Panc1 (cell line): ENCODE measurements at regions not wholly inside any gene's neighbourhood (a gene's known extent, or its start where the extent isn't known, plus 50 kb on each side); places are given as distances from the start of the nearest gene placed in this dataset.
"Not testable (repeated sequence)": the region's sequence is repeated elsewhere in the genome, so short reads cannot be mapped to it uniquely, and the experiment has no call there.

Source experiments
- ATAC-seq: fragments of 200-7000 bp; cut with Tn5 transposase; 2 replicates; pipeline ENCODE4 v1.9.1; 2020; ENCODE audit warnings: mild to moderate bottlenecking, moderate library complexity
- BruUV-seq: library from RNA; stranded (reverse); fragments of 400-500 nt; replicated peaks from 2 replicates; lab custom pipeline; 2021; lab: Mats Ljungman, UMichigan
- CTCF ChIA-PET: fragments of 300-600 bp; sonication (Branson Sonifier 250); formaldehyde crosslinking; loops from one replicate; lab custom pipeline; 2022; ENCODE audit warnings: antibody characterized with exemption; lab: Charles Lee
- POLR2A ChIA-PET: fragments of 300-600 bp; sonication (Branson Sonifier 250); formaldehyde crosslinking; loops from one replicate; lab custom pipeline; 2022; ENCODE audit warnings: antibody characterized with exemption; lab: Charles Lee
- DNase-seq: peaks from one replicate; pipeline ENCODE4 v3.0.0-alpha.2; 2010; ENCODE audit warnings: low read depth, low spot score
- H3K27ac ChIP-seq: 2 replicates; pipeline ENCODE4 v1.5.1; 2011; ENCODE audit warnings: mild to moderate bottlenecking, low read length, inconsistent platforms
- H3K27me3 ChIP-seq: fragments of 200-500 bp; sonication (Bioruptor generic); 2 replicates; pipeline ENCODE4 v1.6.0; 2014; ENCODE audit warnings: low read length, inconsistent platforms; ENCODE audit not compliant: control insufficient read depth, insufficient read depth
- H3K36me3 ChIP-seq: fragments of 200-500 bp; sonication (Bioruptor generic); 2 replicates; pipeline ENCODE4 v1.5.1; 2014; ENCODE audit warnings: inconsistent platforms, mild to moderate bottlenecking, low read length, moderate library complexity; ENCODE audit not compliant: control insufficient read depth, insufficient read depth
- H3K4me1 ChIP-seq: 2 replicates; pipeline ENCODE4 v1.5.1; 2011; ENCODE audit warnings: inconsistent platforms, mild to moderate bottlenecking, low read length, moderate library complexity; ENCODE audit not compliant: control insufficient read depth, insufficient read depth
- H3K4me3 ChIP-seq, 2 experiments: 2 replicates each; pipeline ENCODE4 v1.5.1; 2011 to 2012; ENCODE audit warnings: low read depth in 2 of 2, low read length in 2 of 2, mild to moderate bottlenecking in 2 of 2, inconsistent platforms in 1 of 2, moderate library complexity in 1 of 2
- H3K9me3 ChIP-seq: fragments of 200-500 bp; sonication (Bioruptor generic); 2 replicates; pipeline ENCODE4 v1.5.1; 2014; ENCODE audit warnings: low read depth, mild to moderate bottlenecking, inconsistent platforms, low read length, moderate library complexity; ENCODE audit not compliant: control insufficient read depth, insufficient read depth
- CTCF ChIP-seq: fragments of 450-650 bp; IDR thresholded peaks from 2 replicates; pipeline ENCODE4 v1.5.1; 2017; ENCODE audit warnings: mild to moderate bottlenecking
- POLR2AphosphoS5 ChIP-seq: IDR thresholded peaks from 2 replicates; pipeline ENCODE4 v1.6.1; 2012; ENCODE audit warnings: mild to moderate bottlenecking, low read depth, low read length, moderate library complexity
- REST ChIP-seq, 2 experiments: IDR thresholded peaks; 2 replicates each; pipeline ENCODE4 v1.6.1; 2011 to 2012; ENCODE audit warnings: low read depth in 2 of 2, control low read depth in 1 of 2, low read length in 1 of 2, mild to moderate bottlenecking in 1 of 2, moderate library complexity in 1 of 2; ENCODE audit not compliant: insufficient read depth in 1 of 2
- SIN3A ChIP-seq: IDR thresholded peaks from 2 replicates; pipeline ENCODE4 v1.6.1; 2012; ENCODE audit warnings: low read depth, mild to moderate bottlenecking, low read length, moderate library complexity, borderline replicate concordance; ENCODE audit not compliant: insufficient read depth
- TCF7L2 ChIP-seq: IDR thresholded peaks from 2 replicates; pipeline ENCODE4 v1.6.1; 2011; ENCODE audit warnings: mild to moderate bottlenecking, low read depth, low read length, inconsistent platforms
- in situ Hi-C: cut with HindIII; loops from 2 replicates; pipeline ENCODE4 v1.10.0; 2016; ENCODE audit warnings: low sequenced_read_pairs, low pct_unique_long_range_greater_than_20kb
- intact Hi-C: fragments of 100-400 bp; cut with micrococcal nuclease; formaldehyde crosslinking; loops from one replicate; pipeline ENCODE4 v1.10.0; 2022; ENCODE audit not compliant: unreplicated experiment

DNA sequence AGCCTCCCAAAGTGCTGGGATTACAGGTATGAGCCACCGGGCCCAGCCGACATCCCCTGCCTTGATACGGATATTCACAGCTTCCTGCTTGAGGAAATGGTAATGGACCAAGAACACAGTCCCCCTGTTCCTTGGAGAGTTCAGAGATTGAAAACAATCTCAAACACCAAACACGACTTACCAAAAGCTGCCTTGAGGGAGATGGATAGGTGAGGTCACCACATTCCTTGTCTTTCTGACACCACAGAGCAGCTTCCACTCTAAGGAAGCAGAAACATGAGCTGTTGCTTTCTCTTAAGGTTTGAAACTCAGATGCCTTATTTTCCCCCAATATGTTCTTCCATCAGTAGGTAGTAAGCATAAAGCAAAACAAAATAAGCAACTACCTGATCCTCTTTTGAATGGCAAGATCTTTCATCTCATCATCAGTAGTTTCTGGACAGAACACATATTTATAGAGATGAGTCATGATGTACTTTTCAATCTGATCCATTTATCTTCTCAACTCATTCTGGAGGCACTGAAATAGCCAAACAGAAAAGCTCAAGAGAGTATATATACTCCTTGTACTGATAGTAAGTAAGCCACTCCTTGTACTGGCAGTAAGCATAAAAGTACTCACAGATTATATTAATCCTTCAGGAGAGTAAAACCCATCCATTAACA lies 199.1 kb upstream of the KCTD7 start:
- intact Hi-C loops: no loop called here

DNA sequence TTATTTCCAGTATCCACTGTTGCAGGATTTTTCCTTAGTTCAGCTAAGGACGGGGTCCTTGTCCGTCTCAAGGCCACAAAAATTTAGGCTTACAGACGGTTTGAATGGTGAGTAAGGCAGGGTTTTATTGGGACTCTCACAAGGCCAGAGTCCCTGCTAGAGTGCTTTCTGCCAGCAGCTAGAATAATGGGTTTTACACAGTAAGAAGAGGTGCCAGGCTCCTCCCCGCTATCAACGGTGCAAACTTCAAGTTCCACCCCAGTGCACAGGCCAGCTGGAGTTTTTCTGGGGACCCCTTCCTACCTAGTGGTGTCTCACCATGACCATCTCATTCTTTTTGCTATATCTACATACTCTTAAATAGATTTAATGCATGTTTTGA lies 198.5 kb upstream of the KCTD7 start:
- TF ChIP-seq CTCF: no peak
- no peak for TF ChIP-seq TCF7L2
- no peak for TF ChIP-seq POLR2AphosphoS5
- TF ChIP-seq SIN3A: no peak
- TF ChIP-seq REST (IDR thresholded peaks at IDR 0.05; ENCODE audit: insufficient read depth in 1 of 2, low read depth in 2 of 2, low read length in 1 of 2): no peak
- H3K27ac ChIP-seq: no peak overlapping the region
- H3K9me3 ChIP-seq: no peaks in the 10 kb centered on the region
- H3K36me3 ChIP-seq: no peaks in the 10 kb centered on the region
- no peaks in the 10 kb centered on the region for H3K27me3 ChIP-seq
- POLR2A ChIA-PET: interaction anchor here (0.5 kb wide), 1 partner anchor 361 kb away, joined by 8 read pairs; no protein-coding TSS in a partner anchor
- in situ Hi-C loops: no loop called here
- DNase-seq (no peak), ATAC-seq (no peak)
- H3K4me1 ChIP-seq: no peaks in the 10 kb centered on the region
- no TSS peak for BruUV-seq
- intact Hi-C loops: no loop called here
- CTCF ChIA-PET: no interaction called here
- no peak overlapping the region for H3K4me3 ChIP-seq

More for the DNA sequence above, 199.1 kb upstream of the KCTD7 start:
- DNase-seq (no peak), ATAC-seq (no peak)
- in situ Hi-C loops: no loop called here
- Histone ChIP-seq H3K27ac (no peak overlapping the region), H3K9me3 (no peaks in the 10 kb centered on the region), H3K4me3 (no peak overlapping the region), H3K36me3 (no peaks in the 10 kb centered on the region), H3K27me3 (no peaks in the 10 kb centered on the region), H3K4me1 (no peaks in the 10 kb centered on the region)
- ChIA-PET POLR2A (interaction anchor here (0.5 kb wide), 1 partner anchor 362 kb away, joined by 8 read pairs; no protein-coding TSS in a partner anchor), CTCF (no interaction called here)
- TF ChIP-seq SIN3A: no peak
- no peak for TF ChIP-seq REST (IDR thresholded peaks at IDR 0.05; ENCODE audit: insufficient read depth in 1 of 2, low read depth in 2 of 2, low read length in 1 of 2)
- no peak for TF ChIP-seq POLR2AphosphoS5
- no peak for TF ChIP-seq CTCF
- BruUV-seq: no TSS peak

DNA sequence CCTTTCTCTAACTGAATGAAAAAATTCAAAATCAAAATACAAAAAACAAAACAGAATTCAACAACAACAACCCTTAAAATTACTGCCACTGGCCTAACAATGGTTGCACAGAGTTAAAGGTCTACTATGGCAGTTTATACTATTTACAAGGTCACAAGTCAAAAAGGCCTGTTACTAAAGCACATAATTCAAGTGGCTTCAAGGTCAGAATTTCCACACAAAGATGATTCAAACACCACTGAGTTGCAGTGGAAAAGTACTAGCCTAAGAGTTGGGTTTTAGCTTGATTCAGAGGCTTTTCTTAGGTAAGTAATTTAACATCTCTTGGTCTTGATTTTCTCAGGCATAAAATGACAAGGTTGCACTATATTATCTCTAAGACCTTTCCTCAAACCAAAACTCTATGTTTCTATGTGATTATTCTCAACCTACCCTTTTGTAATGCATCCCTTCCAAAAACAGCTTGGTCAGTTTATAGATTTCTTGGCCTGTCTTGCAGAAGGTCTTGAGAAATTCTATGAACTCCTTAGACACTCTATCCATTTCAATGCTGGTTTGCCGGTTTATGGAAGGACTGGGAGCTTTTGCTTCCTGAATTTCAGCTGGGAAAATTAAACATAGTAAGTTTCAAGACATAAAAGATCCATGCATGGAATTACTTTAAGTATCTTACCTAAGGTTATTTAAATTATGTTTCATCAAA lies 189.8 kb upstream of the KCTD7 start:
- CTCF ChIA-PET, H3K36me3 ChIP-seq, ATAC-seq, BruUV-seq, DNase-seq, H3K4me3 ChIP-seq, intact Hi-C loops, H3K9me3 ChIP-seq, H3K4me1 ChIP-seq, in situ Hi-C loops, H3K27me3 ChIP-seq: not testable (repeated sequence)
- POLR2A ChIA-PET: interaction anchor here (0.6 kb wide), 1 partner anchor 32 kb away, joined by 3 read pairs; no protein-coding TSS in a partner anchor
- peak overlapping the region; percentile 25; the same call in 1 of the 2 replicates for H3K27ac ChIP-seq
